ENCODE measurements at regions not wholly inside any gene's neighbourhood (a gene's known extent, or its start where the extent isn't known, plus 50 kb on each side); places are given as distances from the start of the nearest gene placed in this dataset.

DNA sequence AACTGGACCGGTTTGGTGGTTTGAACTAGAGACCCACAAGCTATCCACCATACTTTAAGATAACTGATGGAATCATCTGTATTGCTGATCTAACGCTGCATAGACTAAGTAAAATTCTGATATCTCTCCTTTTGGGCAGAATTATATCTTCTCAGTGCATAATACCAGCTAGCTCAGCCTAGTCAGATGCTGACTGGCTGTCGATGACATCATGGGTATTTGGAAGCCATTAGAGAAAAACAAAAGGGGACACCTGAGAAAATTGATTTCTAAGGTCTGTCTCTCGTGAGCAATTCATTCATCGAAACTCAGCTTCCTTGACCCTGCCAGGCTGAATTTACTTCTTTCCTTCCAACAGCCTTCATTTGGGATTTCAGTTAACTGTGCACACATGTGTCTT, 263.0 kb upstream of the CCL2 start:
- ChIA-PET CTCF (no interaction called here), POLR2A (no interaction called here)
- Histone ChIP-seq H3K36me3 (ENCODE audit: control insufficient read depth, insufficient read depth, low read length) (no peaks in the 10 kb centered on the region), H3K4me3 (ENCODE audit: low read depth, low read length) (no peak overlapping the region), H3K27me3 (ENCODE audit: control insufficient read depth, insufficient read depth, low read length) (no peaks in the 10 kb centered on the region)
- no peak for TF ChIP-seq CTCF (IDR thresholded peaks at IDR 0.05; ENCODE audit: insufficient read depth, low read depth, low read length)
- no peak for DNase-seq (ENCODE audit: low read depth)

- CTCF ChIA-PET: no interaction called here
- Histone ChIP-seq H3K4me3 (ENCODE audit: low read depth, low read length) (no peak overlapping the region), H3K36me3 (ENCODE audit: control insufficient read depth, insufficient read depth, low read length) (no peaks in the 10 kb centered on the region), H3K27me3 (ENCODE audit: control insufficient read depth, insufficient read depth, low read length) (no peaks in the 10 kb centered on the region)
- POLR2A ChIA-PET: no interaction called here
- TF ChIP-seq CTCF (IDR thresholded peaks at IDR 0.05; ENCODE audit: insufficient read depth, low read depth, low read length): no peak
- DNase-seq (ENCODE audit: low read depth): no peak
These were observed 254.4 kb upstream of the CCL2 start for GRCh38 chr17:34000639-34001038.

GRCh38 chr17:34001246-34001645, 253.8 kb upstream of the CCL2 start:
- H3K27me3 ChIP-seq (ENCODE audit: control insufficient read depth, insufficient read depth, low read length): no peaks in the 10 kb centered on the region
- POLR2A ChIA-PET: no interaction called here
- no peak for DNase-seq (ENCODE audit: low read depth)
- H3K4me3 ChIP-seq (ENCODE audit: low read depth, low read length): no peak overlapping the region
- TF ChIP-seq CTCF (IDR thresholded peaks at IDR 0.05; ENCODE audit: insufficient read depth, low read depth, low read length): no peak
- CTCF ChIA-PET: no interaction called here
- no peaks in the 10 kb centered on the region for H3K36me3 ChIP-seq (ENCODE audit: control insufficient read depth, insufficient read depth, low read length)

DNA sequence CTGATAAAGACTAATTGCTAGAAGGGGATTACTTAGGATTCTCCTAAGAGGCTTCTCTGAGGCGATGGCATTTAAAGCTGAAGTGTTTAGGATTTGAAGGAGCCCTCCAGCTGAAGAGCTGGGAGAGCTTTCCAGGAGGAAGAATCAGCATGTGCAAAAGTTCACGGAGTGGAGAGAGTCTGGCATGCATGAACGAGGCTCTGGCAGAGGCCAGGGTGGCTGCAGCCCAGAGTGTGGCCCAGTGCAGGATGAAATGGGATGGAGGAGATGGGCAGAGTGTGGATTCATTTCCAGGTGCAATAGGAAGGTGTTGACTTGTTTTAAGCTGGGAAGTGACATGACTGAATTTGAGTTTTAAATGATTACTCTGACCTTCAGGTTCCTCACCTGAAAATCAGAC, 249.0 kb upstream of the CCL2 start:
- POLR2A ChIA-PET: no interaction called here
- no peaks in the 10 kb centered on the region for H3K27me3 ChIP-seq (ENCODE audit: control insufficient read depth, insufficient read depth, low read length)
- H3K4me3 ChIP-seq (ENCODE audit: low read depth, low read length): no peak overlapping the region
- no peaks in the 10 kb centered on the region for H3K36me3 ChIP-seq (ENCODE audit: control insufficient read depth, insufficient read depth, low read length)
- CTCF ChIA-PET: no interaction called here
- TF ChIP-seq CTCF (IDR thresholded peaks at IDR 0.05; ENCODE audit: insufficient read depth, low read depth, low read length): no peak
- no peak for DNase-seq (ENCODE audit: low read depth)

GRCh38 chr17:34008125-34008524, 247.0 kb upstream of the CCL2 start:
- no peak for TF ChIP-seq CTCF (IDR thresholded peaks at IDR 0.05; ENCODE audit: insufficient read depth, low read depth, low read length)
- Histone ChIP-seq H3K4me3 (ENCODE audit: low read depth, low read length) (no peak overlapping the region), H3K36me3 (ENCODE audit: control insufficient read depth, insufficient read depth, low read length) (no peaks in the 10 kb centered on the region), H3K27me3 (ENCODE audit: control insufficient read depth, insufficient read depth, low read length) (no peaks in the 10 kb centered on the region)
- ChIA-PET CTCF (no interaction called here), POLR2A (no interaction called here)
- no peak for DNase-seq (ENCODE audit: low read depth)
